Ectodermal cell (in vitro differentiated cells): ENCODE measurements at regions not wholly inside any gene's neighbourhood (a gene's known extent, or its start where the extent isn't known, plus 50 kb on each side); places are given as distances from the start of the nearest gene placed in this dataset.
"Not testable (repeated sequence)": the region's sequence is repeated elsewhere in the genome, so short reads cannot be mapped to it uniquely, and the experiment has no call there.

ENCODE experiments used
- H3K27ac ChIP-seq: 2 replicates; pipeline ENCODE4 v1.7.0; 2013; ENCODE audit warnings: mild to moderate bottlenecking, low read depth, low read length; ENCODE audit not compliant: insufficient read depth, poor library complexity, severe bottlenecking
- H3K27me3 ChIP-seq: 2 replicates; pipeline ENCODE4 v1.7.0; 2013; ENCODE audit warnings: mild to moderate bottlenecking, low read length; ENCODE audit not compliant: insufficient read depth, control insufficient read depth, poor library complexity, severe bottlenecking
- H3K36me3 ChIP-seq: one replicate; pipeline ENCODE4 v1.7.0; 2013; ENCODE audit warnings: low read length; ENCODE audit not compliant: control insufficient read depth, insufficient read depth
- H3K4me1 ChIP-seq: one replicate; pipeline ENCODE4 v1.7.0; 2013; ENCODE audit warnings: low read length; ENCODE audit not compliant: control insufficient read depth, insufficient read depth
- H3K4me3 ChIP-seq: 2 replicates; pipeline ENCODE4 v1.7.0; 2013; ENCODE audit warnings: low read depth, low read length, control low read depth; ENCODE audit not compliant: insufficient read depth
- H3K9me3 ChIP-seq: 2 replicates; pipeline ENCODE4 v1.7.0; 2013; ENCODE audit warnings: mild to moderate bottlenecking, low read length, moderate library complexity; ENCODE audit not compliant: control insufficient read depth
- WGBS, 2 experiments: methylation state at CpG; one replicate each; pipeline ENCODE4 v1.1.7; 2013; ENCODE audit warnings: missing lambda C conversion rate in 2 of 2; 5-methylcytosine and 5-hydroxymethylcytosine counted together

DNA sequence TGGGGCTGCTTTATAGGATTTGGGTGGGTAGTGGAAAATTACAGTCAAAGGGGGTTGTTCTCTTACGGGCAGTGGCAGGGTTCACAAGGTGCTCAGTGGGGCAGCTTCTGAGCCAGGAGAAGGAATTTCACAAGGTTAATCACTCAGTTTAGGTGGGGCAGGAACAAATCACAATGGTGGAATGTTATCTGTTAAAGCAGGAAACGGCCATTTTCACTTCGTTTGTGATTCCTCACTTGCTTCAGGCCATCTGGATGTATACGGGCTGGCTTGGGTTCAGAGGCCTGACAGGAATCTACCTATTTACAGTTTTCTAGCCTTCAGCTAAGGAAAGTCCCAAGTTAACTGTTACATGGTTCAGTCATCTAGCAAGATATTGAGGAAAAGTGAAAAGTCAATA lies 1003.5 kb downstream of the STPG2 start:
- Histone ChIP-seq H3K27ac (no peak overlapping the region), H3K4me1 (no peaks in the 10 kb centered on the region), H3K36me3 (peaks cover 2% of the 10 kb centered on the region), H3K4me3 (no peak overlapping the region), H3K27me3 (no peaks in the 10 kb centered on the region), H3K9me3 (no peaks in the 10 kb centered on the region)
- 94 to 97% methylated on average over 4 of the region's 4 CpGs for WGBS, 2 experiments

- WGBS, 2 experiments: 90 to 91% methylated on average over 3 of the region's 3 CpGs
Measured at GRCh38 chr4:97140545-97140944, 1002.7 kb downstream of the STPG2 start.

DNA sequence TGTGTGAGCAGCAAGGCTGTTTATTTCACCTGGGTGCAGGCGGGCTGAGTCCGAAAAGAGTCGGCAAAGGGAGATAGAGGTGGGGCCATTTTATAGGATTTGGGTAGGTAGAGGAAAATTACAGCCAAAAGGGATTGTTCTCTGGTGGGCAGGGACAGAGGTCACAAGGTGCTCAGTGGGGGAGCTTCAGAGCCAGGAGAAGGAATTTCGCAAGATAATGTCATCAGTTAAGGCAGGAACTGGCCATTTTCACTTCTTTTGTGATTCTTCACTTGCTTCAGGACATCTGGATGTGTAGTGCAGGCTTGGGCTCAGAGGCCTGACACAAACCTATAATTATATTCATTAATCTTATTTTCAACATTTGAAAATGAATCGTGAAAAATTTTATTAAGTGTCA lies 1001.9 kb downstream of the STPG2 start:
- H3K27ac ChIP-seq, H3K27me3 ChIP-seq, H3K36me3 ChIP-seq, H3K4me1 ChIP-seq, H3K4me3 ChIP-seq, H3K9me3 ChIP-seq: not testable (repeated sequence)
- WGBS, 2 experiments: 90 to 92% methylated on average over 4 of the region's 5 CpGs

More at GRCh38 chr4:97140545-97140944, 1002.7 kb downstream of the STPG2 start:
- no peaks in the 10 kb centered on the region for H3K9me3 ChIP-seq
- no peak overlapping the region for H3K27ac ChIP-seq
- H3K27me3 ChIP-seq: no peaks in the 10 kb centered on the region
- no peaks in the 10 kb centered on the region for H3K4me1 ChIP-seq
- no peak overlapping the region for H3K4me3 ChIP-seq
- peaks cover 2% of the 10 kb centered on the region for H3K36me3 ChIP-seq

DNA sequence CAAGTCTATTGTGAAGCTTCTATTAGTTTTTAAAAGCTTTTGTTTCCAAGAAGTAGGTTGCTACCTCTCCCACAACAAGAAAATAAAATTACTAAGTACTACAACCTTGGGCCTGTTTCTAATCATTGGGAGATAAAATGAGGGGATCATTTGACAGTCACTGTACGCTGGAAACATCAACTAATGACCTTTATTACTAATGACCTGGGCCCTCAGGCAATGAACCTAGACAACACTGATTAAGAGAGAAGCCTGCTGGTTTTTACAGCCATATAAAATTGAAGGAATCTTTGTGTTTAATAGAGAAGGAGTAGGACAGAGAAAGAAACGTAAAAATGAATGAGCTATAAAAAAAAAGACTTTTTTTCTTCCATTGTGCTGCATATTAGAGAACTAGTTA lies 1000.9 kb downstream of the STPG2 start:
- Histone ChIP-seq H3K27me3 (no peaks in the 10 kb centered on the region), H3K4me1 (no peaks in the 10 kb centered on the region), H3K27ac (no peak overlapping the region), H3K9me3 (no peaks in the 10 kb centered on the region), H3K36me3 (peaks cover 2% of the 10 kb centered on the region), H3K4me3 (no peak overlapping the region)
- WGBS, 2 experiments: 95 to 96% methylated on average over 2 of the region's 2 CpGs

DNA sequence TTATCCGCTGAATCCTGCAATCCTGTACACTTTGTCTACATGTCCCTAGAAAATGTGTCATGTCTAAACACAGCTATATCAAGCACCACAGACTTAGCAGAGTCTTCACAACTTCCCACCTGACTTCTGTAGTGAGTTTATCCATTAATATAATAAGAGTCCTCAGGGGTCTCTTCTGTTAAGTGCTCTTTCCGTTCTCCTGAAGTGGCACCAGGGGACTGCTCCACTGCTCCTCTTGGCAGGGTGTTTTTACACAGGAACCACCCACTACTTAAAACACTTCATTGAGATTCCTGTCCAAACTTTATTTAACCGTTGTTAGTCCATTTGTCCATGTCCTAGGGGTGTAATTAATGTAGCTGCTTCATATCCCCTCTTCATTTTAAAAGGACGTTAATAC lies 1000.4 kb downstream of the STPG2 start:
- no peaks in the 10 kb centered on the region for H3K27me3 ChIP-seq
- H3K27ac ChIP-seq: no peak overlapping the region
- H3K36me3 ChIP-seq: peaks cover 2% of the 10 kb centered on the region
- no peaks in the 10 kb centered on the region for H3K4me1 ChIP-seq
- 93% methylated on average over 3 of the region's 4 CpGs for WGBS, 2 experiments
- H3K9me3 ChIP-seq: no peaks in the 10 kb centered on the region
- H3K4me3 ChIP-seq: no peak overlapping the region

DNA sequence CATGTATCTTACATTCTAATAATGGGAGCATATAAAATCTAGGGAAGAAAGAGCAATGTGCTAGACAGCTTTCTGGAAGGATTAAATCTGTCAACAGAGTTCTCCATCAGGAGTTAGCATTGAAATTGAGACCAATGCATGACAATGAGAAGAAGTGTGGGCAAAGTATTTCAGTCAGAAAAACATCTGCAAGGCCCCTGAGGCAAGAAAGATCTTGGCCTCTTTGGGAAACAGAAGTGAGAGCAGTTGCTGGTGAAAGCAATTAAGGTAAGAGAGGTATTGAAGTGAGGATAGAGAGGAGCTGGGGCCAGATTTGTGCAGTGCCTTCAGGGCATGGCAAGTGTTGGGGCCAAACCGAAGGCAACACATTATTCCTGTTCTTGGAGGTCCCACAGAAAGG lies 999.1 kb downstream of the STPG2 start:
- WGBS, 2 experiments: 88 to 95% methylated on average over 1 of the region's 1 CpG
- H3K4me3 ChIP-seq: no peak overlapping the region
- H3K36me3 ChIP-seq: peaks cover 2% of the 10 kb centered on the region
- H3K9me3 ChIP-seq: no peaks in the 10 kb centered on the region
- no peak overlapping the region for H3K27ac ChIP-seq
- no peaks in the 10 kb centered on the region for H3K4me1 ChIP-seq
- no peaks in the 10 kb centered on the region for H3K27me3 ChIP-seq

GRCh38 chr4:97150966-97151365 lies 992.3 kb downstream of the STPG2 start:
- no peaks in the 10 kb centered on the region for H3K27me3 ChIP-seq

DNA sequence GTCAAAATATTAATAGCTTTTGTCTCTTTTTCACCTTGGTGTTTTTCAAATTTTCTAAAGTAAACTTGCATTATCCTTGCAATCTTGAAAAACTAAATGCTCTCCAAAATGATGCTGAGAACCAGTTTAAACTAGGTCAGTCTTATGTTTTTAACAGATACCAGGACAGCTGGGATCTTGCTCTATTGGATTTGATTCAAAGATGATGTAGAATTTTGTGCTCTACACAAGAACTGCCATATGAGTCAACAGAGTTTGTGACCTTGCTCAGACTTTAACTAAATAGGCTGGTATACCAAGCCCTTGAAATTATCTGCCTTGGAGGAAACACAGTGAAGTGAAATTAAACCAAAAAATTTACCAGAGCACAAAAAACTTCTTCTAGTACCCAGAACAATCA lies 991.1 kb downstream of the STPG2 start:
- H3K4me1 ChIP-seq: no peaks in the 10 kb centered on the region
- no peaks in the 10 kb centered on the region for H3K9me3 ChIP-seq

More at GRCh38 chr4:97150966-97151365, 992.3 kb downstream of the STPG2 start:
- WGBS, 2 experiments: 83 to 95% methylated on average over 1 to 2 of the region's 2 CpGs
- no peak overlapping the region for H3K27ac ChIP-seq
- no peak overlapping the region for H3K4me3 ChIP-seq
- no peaks in the 10 kb centered on the region for H3K4me1 ChIP-seq
- H3K36me3 ChIP-seq: no peaks in the 10 kb centered on the region
- no peaks in the 10 kb centered on the region for H3K9me3 ChIP-seq

GRCh38 chr4:97153042-97153441 lies 990.2 kb downstream of the STPG2 start:
- Histone ChIP-seq H3K9me3 (no peaks in the 10 kb centered on the region), H3K27me3 (no peaks in the 10 kb centered on the region), H3K27ac (no peak overlapping the region), H3K4me3 (no peak overlapping the region), H3K4me1 (no peaks in the 10 kb centered on the region), H3K36me3 (no peaks in the 10 kb centered on the region)
- 88 to 89% methylated on average over 1 of the region's 1 CpG for WGBS, 2 experiments

More for the DNA sequence above, 991.1 kb downstream of the STPG2 start:
- Histone ChIP-seq H3K4me3 (no peak overlapping the region), H3K36me3 (no peaks in the 10 kb centered on the region), H3K27ac (no peak overlapping the region), H3K27me3 (no peaks in the 10 kb centered on the region)

- Histone ChIP-seq H3K36me3 (no peaks in the 10 kb centered on the region), H3K4me3 (no peak overlapping the region)
- 100% methylated on average over 1 of the region's 1 CpG for WGBS, 2 experiments
Measured at GRCh38 chr4:97159625-97160024, 983.7 kb downstream of the STPG2 start.

GRCh38 chr4:97185233-97185632 lies 958.0 kb downstream of the STPG2 start:
- H3K4me3 ChIP-seq: no peak overlapping the region
- H3K36me3 ChIP-seq: no peaks in the 10 kb centered on the region
- no peaks in the 10 kb centered on the region for H3K9me3 ChIP-seq

More at GRCh38 chr4:97159625-97160024, 983.7 kb downstream of the STPG2 start:
- Histone ChIP-seq H3K4me1 (no peaks in the 10 kb centered on the region), H3K9me3 (no peaks in the 10 kb centered on the region), H3K27me3 (no peaks in the 10 kb centered on the region), H3K27ac (no peak overlapping the region)

More at GRCh38 chr4:97185233-97185632, 958.0 kb downstream of the STPG2 start:
- Histone ChIP-seq H3K4me1 (no peaks in the 10 kb centered on the region), H3K27ac (no peak overlapping the region), H3K27me3 (no peaks in the 10 kb centered on the region)
